ENCODE measurements at regions not wholly inside any gene's neighbourhood (a gene's known extent, or its start where the extent isn't known, plus 50 kb on each side); places are given as distances from the start of the nearest gene placed in this dataset.

DNA sequence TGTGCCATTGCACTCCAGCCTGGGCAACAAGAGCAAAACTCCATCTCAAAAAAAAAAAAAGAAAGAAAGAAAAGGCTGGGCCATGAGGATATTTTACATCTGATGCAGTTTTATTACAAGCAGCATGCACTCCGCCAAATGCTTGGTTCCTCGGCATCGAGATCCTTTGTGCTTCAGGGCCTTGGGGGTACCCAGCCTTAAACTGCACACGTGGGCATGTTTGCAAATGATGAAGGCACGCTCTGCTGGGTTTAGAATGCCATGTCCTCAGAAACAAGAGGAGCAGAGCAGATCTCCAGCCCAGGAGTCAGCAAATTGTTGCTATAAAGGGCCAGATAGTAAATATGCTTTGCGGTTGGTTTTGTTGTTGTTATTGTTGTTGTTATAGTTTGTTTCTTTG is 153.2 kb downstream of the KATNIP start:
- Histone ChIP-seq H3K27ac (ENCODE audit: low read depth in 1 of 2, low read length in 1 of 2) (no peak overlapping the region), H3K36me3 (ENCODE audit: control insufficient read depth in 4 of 4, insufficient read depth in 4 of 4, low read length in 4 of 4) (peaks cover 0 to 23% (median 13%) of the 10 kb centered on the region in 4 donors), H3K27me3 (ENCODE audit: control insufficient read depth in 3 of 3, insufficient read depth in 3 of 3, low read length in 2 of 3) (no peaks in the 10 kb centered on the region), H3K9me3 (ENCODE audit: control insufficient read depth in 4 of 4, insufficient read depth in 3 of 4, low read length in 3 of 4) (no peaks in the 10 kb centered on the region), H3K9ac (ENCODE audit: insufficient read depth in 1 of 2, low read length in 2 of 2) (no peak overlapping the region), H3K4me1 (ENCODE audit: control insufficient read depth in 5 of 5, insufficient read depth in 5 of 5, low read length in 5 of 5) (peaks cover 0 to 5% (median 0%) of the 10 kb centered on the region in 5 donors), H3K4me3 (no peak overlapping the region)
- DNase-seq: no peak
- WGBS, 2 donors: 91 to 93% methylated on average over 6 of the region's 6 CpGs
- no peak for ATAC-seq (ENCODE audit: insufficient read depth, low FRiP score)
- TF ChIP-seq, protein P1, sequence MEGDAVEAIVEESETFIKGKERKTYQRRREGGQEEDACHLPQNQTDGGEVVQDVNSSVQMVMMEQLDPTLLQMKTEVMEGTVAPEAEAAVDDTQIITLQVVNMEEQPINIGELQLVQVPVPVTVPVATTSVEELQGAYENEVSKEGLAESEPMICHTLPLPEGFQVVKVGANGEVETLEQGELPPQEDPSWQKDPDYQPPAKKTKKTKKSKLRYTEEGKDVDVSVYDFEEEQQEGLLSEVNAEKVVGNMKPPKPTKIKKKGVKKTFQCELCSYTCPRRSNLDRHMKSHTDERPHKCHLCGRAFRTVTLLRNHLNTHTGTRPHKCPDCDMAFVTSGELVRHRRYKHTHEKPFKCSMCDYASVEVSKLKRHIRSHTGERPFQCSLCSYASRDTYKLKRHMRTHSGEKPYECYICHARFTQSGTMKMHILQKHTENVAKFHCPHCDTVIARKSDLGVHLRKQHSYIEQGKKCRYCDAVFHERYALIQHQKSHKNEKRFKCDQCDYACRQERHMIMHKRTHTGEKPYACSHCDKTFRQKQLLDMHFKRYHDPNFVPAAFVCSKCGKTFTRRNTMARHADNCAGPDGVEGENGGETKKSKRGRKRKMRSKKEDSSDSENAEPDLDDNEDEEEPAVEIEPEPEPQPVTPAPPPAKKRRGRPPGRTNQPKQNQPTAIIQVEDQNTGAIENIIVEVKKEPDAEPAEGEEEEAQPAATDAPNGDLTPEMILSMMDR (IDR thresholded peaks at IDR 0.05; ENCODE audit: control extremely low read depth, extremely low read depth): no peak

DNA sequence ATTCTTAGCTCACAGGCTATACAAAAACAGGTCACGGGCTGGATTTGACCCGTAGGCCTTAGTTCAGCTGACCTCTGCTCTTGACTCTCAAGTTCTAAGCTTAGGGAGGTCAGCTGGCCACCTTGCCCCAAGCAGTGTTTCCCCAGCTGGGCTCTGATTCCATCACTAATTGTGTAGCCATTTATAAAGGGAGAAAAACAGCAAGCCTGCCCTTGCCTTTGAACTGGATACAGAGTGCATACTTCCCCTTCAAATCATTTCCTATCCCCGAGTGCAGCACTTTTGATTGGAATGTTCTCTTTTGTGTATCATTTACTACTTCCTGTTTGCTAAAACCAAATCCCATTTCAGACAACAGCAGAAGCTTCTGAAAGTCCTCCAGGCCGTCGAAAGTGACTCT is 153.6 kb downstream of the KATNIP start:
- peaks cover 0 to 21% (median 12%) of the 10 kb centered on the region in 4 donors for H3K36me3 ChIP-seq (ENCODE audit: control insufficient read depth in 4 of 4, insufficient read depth in 4 of 4, low read length in 4 of 4)
- H3K9ac ChIP-seq (ENCODE audit: insufficient read depth in 1 of 2, low read length in 2 of 2): no peak overlapping the region
- DNase-seq (peak in 1 of 3 donors; percentile 29), ATAC-seq (ENCODE audit: insufficient read depth, low FRiP score) (no peak)
- peaks cover 0 to 5% (median 0%) of the 10 kb centered on the region in 5 donors for H3K4me1 ChIP-seq (ENCODE audit: control insufficient read depth in 5 of 5, insufficient read depth in 5 of 5, low read length in 5 of 5)
- TF ChIP-seq, protein P1 (IDR thresholded peaks at IDR 0.05; ENCODE audit: control extremely low read depth, extremely low read depth): no peak
- H3K4me3 ChIP-seq: no peak overlapping the region
- H3K27me3 ChIP-seq (ENCODE audit: control insufficient read depth in 3 of 3, insufficient read depth in 3 of 3, low read length in 2 of 3): no peaks in the 10 kb centered on the region
- whole genome bisulfite sequencing, 2 donors: 63 to 68% methylated on average over 5 of the region's 5 CpGs
- H3K9me3 ChIP-seq (ENCODE audit: control insufficient read depth in 4 of 4, insufficient read depth in 3 of 4, low read length in 3 of 4): no peaks in the 10 kb centered on the region
- no peak overlapping the region for H3K27ac ChIP-seq (ENCODE audit: low read depth in 1 of 2, low read length in 1 of 2)

DNA sequence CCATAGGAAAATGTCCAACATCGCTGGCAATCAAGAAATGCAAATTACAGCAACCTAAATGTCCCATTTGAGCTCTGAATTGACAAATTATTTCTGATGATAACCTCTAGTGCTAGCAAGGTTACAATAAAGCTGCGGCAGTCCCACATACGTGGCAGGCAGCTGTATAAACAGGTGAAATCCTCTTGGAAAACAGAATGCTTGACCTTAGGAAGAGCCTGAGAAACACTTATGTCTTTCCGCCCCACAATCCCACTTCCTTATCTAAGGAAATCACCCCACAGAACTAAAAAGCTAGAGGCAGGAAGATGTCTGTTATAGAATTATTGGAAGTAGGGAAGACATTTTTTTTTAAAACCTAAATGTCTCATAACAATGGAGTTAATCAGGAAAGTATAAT is 154.3 kb downstream of the KATNIP start:
- Histone ChIP-seq H3K36me3 (ENCODE audit: control insufficient read depth in 4 of 4, insufficient read depth in 4 of 4, low read length in 4 of 4) (peaks cover 0 to 16% (median 12%) of the 10 kb centered on the region in 4 donors), H3K27ac (ENCODE audit: low read depth in 1 of 2, low read length in 1 of 2) (no peak overlapping the region), H3K4me1 (ENCODE audit: control insufficient read depth in 5 of 5, insufficient read depth in 5 of 5, low read length in 5 of 5) (peaks cover 0 to 5% (median 0%) of the 10 kb centered on the region in 5 donors), H3K9ac (ENCODE audit: insufficient read depth in 1 of 2, low read length in 2 of 2) (no peak overlapping the region), H3K27me3 (ENCODE audit: control insufficient read depth in 3 of 3, insufficient read depth in 3 of 3, low read length in 2 of 3) (no peaks in the 10 kb centered on the region), H3K9me3 (ENCODE audit: control insufficient read depth in 4 of 4, insufficient read depth in 3 of 4, low read length in 3 of 4) (no peaks in the 10 kb centered on the region), H3K4me3 (no peak overlapping the region)
- TF ChIP-seq, protein P1 (IDR thresholded peaks at IDR 0.05; ENCODE audit: control extremely low read depth, extremely low read depth): no peak
- ATAC-seq (ENCODE audit: insufficient read depth, low FRiP score): no peak
- no peak for DNase-seq
- WGBS, 2 donors: 74 to 83% methylated on average over 4 of the region's 4 CpGs
